ENCODE measurements at regions not wholly inside any gene's neighbourhood (a gene's known extent, or its start where the extent isn't known, plus 50 kb on each side); places are given as distances from the start of the nearest gene placed in this dataset.

- no peak for TF ChIP-seq POLR2A (IDR thresholded peaks at IDR 0.05; ENCODE audit: low read length)
- TF ChIP-seq GATA1 (IDR thresholded peaks at IDR 0.05; ENCODE audit: low read depth, low read length) = no peak
- no peak for DNase-seq
Observed at GRCh38 chr2:238963161-238963970, 115.5 kb downstream of the TWIST2 start.

GRCh38 chr2:238963971-238964328, 116.1 kb downstream of the TWIST2 start:
- TF ChIP-seq GATA1 (IDR thresholded peaks at IDR 0.05; ENCODE audit: low read depth, low read length) (no peak), POLR2A (IDR thresholded peaks at IDR 0.05; ENCODE audit: low read length) (no peak)
- no peak for DNase-seq

GRCh38 chr2:238964544-238965067, 116.7 kb downstream of the TWIST2 start:
- no peak for DNase-seq
- TF ChIP-seq POLR2A (IDR thresholded peaks at IDR 0.05; ENCODE audit: low read length) (no peak), GATA1 (IDR thresholded peaks at IDR 0.05; ENCODE audit: low read depth, low read length) (no peak)

- DNase-seq = no peak
- TF ChIP-seq GATA1 (IDR thresholded peaks at IDR 0.05; ENCODE audit: low read depth, low read length) = no peak
- no peak for TF ChIP-seq POLR2A (IDR thresholded peaks at IDR 0.05; ENCODE audit: low read length)
Observed at GRCh38 chr2:238965371-238966071, 117.6 kb downstream of the TWIST2 start.

GRCh38 chr2:238966072-238966937, 118.4 kb downstream of the TWIST2 start:
- TF ChIP-seq GATA1 (IDR thresholded peaks at IDR 0.05; ENCODE audit: low read depth, low read length) = no peak
- DNase-seq = no peak

- DNase-seq = no peak
- TF ChIP-seq GATA1 (IDR thresholded peaks at IDR 0.05; ENCODE audit: low read depth, low read length) (no peak), POLR2A (IDR thresholded peaks at IDR 0.05; ENCODE audit: low read length) (no peak)
Observed at GRCh38 chr2:238967031-238967977, 119.4 kb downstream of the TWIST2 start.

- no peak for TF ChIP-seq POLR2A (IDR thresholded peaks at IDR 0.05; ENCODE audit: low read length)
- no peak for TF ChIP-seq GATA1 (IDR thresholded peaks at IDR 0.05; ENCODE audit: low read depth, low read length)
- no peak for DNase-seq
Observed at GRCh38 chr2:238967978-238968360, 120.1 kb downstream of the TWIST2 start.

- no peak for DNase-seq
- TF ChIP-seq GATA1 (IDR thresholded peaks at IDR 0.05; ENCODE audit: low read depth, low read length) (no peak), POLR2A (IDR thresholded peaks at IDR 0.05; ENCODE audit: low read length) (no peak)
Observed at GRCh38 chr2:238968616-238969384, 120.9 kb downstream of the TWIST2 start.

GRCh38 chr2:238969857-238970256, 122.0 kb downstream of the TWIST2 start:
- no peak for TF ChIP-seq POLR2A (IDR thresholded peaks at IDR 0.05; ENCODE audit: low read length)
- no peak for TF ChIP-seq GATA1 (IDR thresholded peaks at IDR 0.05; ENCODE audit: low read depth, low read length)
- DNase-seq = no peak

GRCh38 chr2:238970553-238971081, 122.7 kb downstream of the TWIST2 start:
- TF ChIP-seq POLR2A (IDR thresholded peaks at IDR 0.05; ENCODE audit: low read length) = no peak
- TF ChIP-seq GATA1 (IDR thresholded peaks at IDR 0.05; ENCODE audit: low read depth, low read length) = no peak
- peak; percentile 28 to 58 for DNase-seq

GRCh38 chr2:238971318-238972145, 123.6 kb downstream of the TWIST2 start:
- DNase-seq = no peak
- TF ChIP-seq POLR2A (IDR thresholded peaks at IDR 0.05; ENCODE audit: low read length) = no peak
- no peak for TF ChIP-seq GATA1 (IDR thresholded peaks at IDR 0.05; ENCODE audit: low read depth, low read length)
